Inflammatory macrophage treated with lipopolysaccharide for 4 hours (primary cell): ENCODE measurements at regions not wholly inside any gene's neighbourhood (a gene's known extent, or its start where the extent isn't known, plus 50 kb on each side); places are given as distances from the start of the nearest gene placed in this dataset.
A peak's percentile ranks its signal among the peaks of the same experiment; 100 is the strongest.

Experiments
- DNase-seq: peaks from one replicate; pipeline ENCODE4 v3.0.0-alpha.2; 2020

DNA sequence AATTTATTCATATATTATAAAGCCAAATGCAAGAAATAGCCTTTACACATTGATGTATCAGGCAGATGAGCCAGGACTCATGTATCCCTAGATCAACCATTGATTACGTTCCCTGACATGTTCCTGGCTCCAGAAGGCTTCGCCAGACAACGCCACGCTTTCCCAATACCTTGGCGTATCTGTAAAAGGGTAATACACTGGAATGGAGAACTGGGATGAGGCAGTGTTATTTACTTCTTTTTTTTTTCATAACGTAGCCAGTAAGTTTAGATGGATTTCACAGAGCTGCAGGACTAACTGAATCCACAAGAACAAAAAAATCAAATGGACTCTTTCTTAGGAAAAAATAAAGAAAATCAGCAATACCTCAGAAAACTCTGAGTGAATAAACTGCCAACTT lies 588.1 kb upstream of the SEMA3D start:
- DNase-seq: no peak

- no peak for DNase-seq
These were observed 586.4 kb upstream of the SEMA3D start for GRCh38 chr7:85773116-85773728.

GRCh38 chr7:85771516-85771915 lies 584.7 kb upstream of the SEMA3D start:
- DNase-seq: no peak

GRCh38 chr7:85770332-85770731 lies 583.5 kb upstream of the SEMA3D start:
- DNase-seq: no peak

DNA sequence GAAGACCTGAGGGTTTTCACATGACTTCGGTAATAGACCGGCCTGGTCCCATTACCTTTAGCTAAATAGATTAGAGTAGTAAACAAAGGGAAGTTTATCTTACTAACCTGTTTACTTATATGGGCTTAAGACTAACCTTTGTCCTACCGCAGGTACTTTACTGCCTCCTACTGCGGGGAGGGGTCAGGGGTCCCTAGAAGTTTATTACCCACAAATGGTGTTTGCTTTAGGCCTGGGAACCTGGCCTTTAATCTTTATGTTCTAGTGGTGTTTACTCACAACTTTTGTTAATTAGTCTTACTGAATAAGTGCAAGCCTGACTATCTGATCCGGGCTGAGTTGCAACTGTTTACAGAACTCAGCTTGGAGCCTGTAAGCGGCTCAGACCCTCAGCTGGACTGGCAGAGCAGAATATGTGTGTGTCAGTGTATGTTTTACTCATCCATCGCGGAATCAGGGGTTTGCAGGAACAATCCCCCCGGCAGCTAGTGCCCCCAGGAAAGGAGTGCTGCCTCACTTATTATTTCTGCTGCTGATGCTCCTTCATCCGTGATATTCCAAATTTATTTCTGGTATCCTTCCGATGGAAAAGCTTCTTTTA lies 578.9 kb upstream of the SEMA3D start:
- no peak for DNase-seq

DNA sequence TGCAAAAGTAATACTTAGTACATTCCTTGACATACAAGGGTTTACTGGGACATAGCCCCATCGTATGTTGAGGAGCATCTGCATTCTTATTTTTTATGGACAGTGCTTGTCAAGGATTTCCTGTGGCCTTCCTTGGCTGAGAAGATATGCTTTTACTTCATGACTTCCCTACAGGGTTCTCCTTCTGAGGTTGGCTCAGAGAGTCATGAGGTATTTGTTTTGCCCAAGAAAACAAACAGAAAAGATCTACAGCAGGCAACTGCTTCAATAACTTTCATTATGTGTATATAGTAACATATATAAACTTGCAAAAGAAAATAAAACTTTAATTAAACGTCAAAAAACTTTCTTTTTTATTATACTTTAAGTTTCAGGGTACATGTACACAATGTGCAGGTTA lies 577.2 kb upstream of the SEMA3D start:
- no peak for DNase-seq

GRCh38 chr7:85757348-85757747 lies 570.5 kb upstream of the SEMA3D start:
- DNase-seq: peak; percentile 7

DNA sequence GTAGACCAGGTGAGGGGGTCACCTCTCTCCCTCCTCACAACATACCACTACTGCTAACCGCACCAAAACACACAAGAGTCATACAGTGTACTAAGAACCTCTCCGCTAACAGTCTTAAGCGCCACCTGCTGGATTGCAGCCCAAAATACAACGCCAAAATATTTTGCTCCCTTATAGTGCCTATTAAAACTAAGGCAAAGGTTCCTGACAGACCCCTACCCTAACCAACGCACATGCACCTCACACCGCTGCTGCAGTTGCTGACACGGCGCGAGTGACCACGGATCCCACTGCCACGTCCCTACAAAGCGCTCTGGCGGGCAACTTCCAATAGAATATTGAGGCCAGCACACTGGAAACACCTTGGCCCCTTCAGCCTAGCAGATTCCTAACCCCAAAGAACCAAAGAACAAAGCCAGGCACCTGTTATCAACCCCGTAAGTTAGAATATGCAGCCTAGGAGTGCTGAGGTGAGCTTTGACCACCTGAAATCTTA lies 563.6 kb upstream of the SEMA3D start:
- DNase-seq: peak; percentile 54

DNA sequence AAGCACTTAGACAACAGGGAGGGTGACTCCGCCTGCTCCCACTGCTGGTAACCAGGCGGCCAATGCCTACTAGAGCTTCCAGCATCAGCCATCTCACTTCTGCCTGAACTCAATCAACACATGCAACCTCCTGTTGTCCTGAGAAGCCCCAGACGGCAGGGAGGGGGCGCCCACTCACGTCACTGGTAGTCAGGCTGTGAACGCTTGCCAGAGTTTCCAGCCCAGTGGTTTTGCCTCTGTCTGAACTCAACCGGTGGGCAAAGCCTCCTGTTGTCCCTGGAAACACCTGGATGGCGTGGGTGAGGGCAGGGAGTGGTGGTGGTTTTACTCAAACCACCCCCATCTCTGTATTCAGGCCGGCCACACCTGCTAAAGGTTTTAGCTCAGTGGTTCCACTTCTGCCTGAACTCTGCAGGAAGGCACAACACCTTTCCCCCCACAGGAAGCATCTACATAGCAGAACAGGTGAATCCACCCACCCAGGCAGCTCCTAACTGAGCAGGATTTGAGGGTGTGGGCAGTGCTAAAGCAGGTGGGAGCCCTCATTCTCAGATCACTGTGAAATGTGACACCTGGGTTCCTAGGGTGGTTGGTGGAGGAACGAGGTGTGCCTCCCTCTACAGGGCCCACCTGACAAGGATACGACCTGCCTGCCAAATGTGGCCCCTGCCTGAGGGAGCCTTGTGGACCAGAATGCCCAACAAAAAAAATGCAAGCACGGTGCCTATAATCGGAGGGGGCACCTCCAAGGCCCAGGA lies 563.0 kb upstream of the SEMA3D start:
- no peak for DNase-seq

- no peak for DNase-seq
These were observed 562.0 kb upstream of the SEMA3D start for GRCh38 chr7:85748861-85749260.

DNA sequence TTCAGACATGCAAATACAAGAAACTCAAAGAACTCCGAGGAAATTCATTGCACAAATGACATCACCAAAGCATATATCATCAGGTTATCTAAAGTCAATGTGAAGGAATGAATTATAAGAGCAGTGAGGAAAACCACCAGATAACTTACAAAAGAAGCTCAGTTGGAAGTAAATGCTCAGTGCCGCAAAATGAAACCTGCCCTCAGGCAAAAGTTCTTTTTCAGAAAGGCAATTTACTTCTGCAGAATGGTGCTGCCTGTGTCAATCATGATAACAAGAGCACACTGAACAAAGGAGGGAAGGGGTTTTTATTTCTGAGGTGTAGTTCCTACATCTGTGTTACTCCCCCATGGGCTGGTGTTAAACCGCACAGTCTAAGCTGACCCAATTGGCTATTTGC lies 550.6 kb upstream of the SEMA3D start:
- DNase-seq: no peak

- DNase-seq: no peak
These were observed 549.2 kb upstream of the SEMA3D start for GRCh38 chr7:85736085-85736484.

DNA sequence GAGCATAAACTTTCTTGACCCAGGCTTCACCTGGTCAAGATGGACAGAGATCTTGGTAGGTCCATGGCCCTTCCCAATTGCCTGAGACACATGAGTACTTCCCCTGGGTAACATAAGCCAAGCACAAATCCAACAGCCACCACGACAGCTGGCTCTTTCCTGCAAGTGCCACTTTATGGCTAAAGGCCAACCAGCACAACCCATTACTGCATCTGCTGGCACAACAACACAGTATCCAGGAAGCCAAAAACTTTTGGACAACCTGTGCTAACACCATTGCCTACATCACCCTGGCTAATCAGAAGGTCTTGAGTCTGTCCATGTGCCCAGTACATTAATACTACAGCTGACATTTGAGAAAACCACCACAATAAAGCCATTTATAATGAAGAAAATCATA lies 548.0 kb upstream of the SEMA3D start:
- no peak for DNase-seq

GRCh38 chr7:85733169-85733915 lies 546.5 kb upstream of the SEMA3D start:
- no peak for DNase-seq

DNA sequence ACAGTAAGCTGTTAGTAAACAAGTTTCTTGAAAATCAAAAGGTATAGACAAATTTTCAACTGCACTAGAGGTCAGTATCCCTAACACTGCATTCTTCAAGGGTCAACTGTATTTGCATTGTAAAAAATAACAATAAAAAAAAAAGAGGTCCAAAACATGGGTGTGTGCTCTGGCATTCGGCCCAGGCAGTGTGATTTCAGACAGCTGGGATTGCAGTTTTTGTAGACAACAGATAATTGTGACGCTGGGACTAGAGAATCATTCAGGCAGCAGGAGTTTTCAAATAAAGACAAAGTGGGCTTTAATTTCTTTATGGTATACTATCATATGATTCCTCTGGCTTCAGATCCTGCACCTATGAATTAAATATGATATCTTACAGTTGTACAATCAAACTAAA lies 543.2 kb upstream of the SEMA3D start:
- DNase-seq: no peak

GRCh38 chr7:85725026-85725425 lies 538.2 kb upstream of the SEMA3D start:
- no peak for DNase-seq

DNA sequence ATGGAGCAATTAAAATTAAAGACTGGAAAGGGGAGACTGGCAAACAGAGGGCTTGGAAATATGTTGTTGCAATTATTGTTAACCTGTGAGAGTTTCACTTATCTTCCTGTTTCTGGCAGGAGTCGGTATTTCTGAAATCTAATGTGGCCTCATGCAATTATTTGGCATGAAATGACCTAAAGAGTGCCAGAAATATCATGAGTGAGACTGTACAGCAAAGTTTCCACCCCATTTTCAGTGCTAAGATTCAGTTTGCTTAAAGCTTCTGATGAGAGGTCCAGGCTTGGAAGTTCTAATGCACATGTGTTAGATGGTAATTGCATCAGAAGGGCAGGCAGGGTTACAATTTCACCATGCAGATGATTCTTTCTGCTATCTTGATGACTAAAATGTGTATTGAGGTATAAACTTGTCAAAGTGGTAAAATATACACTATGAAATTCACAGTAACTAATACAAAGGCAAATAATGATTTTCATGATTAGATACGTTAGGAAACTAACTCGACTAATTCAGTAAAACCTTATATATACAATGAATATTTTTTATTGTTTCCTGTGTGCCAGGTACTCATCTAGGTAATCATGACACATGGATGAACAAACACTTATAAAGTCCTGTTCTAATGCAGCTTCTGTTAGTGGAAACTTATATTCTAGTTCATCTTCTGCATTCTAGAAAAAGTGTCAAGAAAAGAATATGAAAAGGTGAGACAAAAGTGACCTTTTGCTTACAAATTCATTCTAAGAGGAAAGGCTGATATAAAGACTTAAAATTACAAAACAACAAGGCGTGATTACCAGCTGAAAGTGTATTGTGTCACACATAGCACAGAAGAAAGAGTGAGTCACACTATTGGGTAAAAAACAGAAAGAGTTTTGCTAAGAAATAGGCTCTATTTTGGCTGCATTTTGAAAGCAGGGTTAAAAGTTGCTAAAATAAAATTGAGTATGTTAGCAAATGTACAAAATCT lies 533.4 kb upstream of the SEMA3D start:
- peak; percentile 85 for DNase-seq

GRCh38 chr7:85716353-85716752 lies 529.5 kb upstream of the SEMA3D start:
- DNase-seq: no peak

DNA sequence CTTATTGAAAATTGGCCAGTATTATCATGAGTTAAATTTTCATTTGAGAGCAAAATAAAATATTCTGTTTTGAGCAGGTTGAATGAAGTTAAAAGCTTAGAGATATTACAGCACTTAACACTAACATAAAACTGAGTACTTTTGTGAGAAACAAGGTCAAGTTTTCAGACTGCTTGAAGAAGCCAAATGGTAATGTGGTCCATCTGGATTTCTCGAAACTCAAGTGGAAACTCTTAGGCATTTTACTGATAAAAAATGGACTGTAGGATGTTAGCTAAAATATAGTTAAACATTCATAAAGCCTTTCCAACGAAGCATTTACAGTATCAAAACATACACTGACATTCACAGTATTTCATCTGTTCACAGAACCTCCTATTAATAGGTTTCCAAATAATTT lies 528.1 kb upstream of the SEMA3D start:
- DNase-seq: no peak

DNA sequence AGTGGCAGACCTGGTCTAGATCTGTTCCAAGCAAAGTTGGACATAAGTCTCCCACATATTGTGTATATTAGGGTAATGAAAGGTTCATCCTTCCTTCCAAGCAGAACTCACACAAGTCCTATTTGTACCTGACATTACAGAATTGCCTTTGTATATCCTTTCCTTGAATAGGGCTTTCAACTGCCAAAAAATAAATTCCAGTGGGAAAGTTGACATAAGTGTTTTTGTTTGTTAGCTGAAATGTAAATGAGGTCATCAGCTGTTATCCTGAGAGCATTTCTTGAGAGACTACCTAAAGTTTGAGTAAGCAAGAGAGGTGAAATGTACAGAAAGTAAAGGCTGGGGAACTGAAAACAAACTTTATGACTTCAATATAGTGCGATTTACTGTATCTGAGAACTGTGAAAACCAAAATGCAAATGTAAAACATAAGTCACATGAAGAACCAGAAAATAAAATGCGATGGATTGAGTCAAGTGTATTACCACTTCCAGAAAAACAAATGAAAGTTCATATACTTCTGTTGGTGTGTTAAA lies 527.3 kb upstream of the SEMA3D start:
- no peak for DNase-seq

DNA sequence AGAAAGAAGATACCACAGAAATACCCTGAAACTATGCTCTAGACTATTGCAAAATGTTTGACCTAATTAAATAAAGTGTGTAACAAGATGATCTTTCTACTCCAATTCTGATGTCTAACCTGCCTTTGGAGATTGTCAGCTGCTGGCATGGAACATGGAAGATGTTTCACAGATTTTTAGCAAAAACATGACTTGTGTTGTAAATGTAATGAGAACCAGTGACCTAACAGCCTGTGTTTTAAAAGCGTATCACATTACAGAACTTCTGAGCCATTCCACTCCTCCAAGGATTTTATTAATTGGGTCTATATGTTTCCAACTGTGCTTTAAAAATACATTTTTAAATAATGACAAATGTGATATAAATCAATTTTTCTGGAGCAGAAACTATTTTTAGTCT lies 526.3 kb upstream of the SEMA3D start:
- DNase-seq: no peak

- peak; percentile 11 for DNase-seq
These were observed 525.0 kb upstream of the SEMA3D start for GRCh38 chr7:85711894-85712293.
